NCI-H187 (cell line): ENCODE measurements at regions not wholly inside any gene's neighbourhood (a gene's known extent, or its start where the extent isn't known, plus 50 kb on each side); places are given as distances from the start of the nearest gene placed in this dataset.

Experiments
- DNase-seq, 2 experiments: peaks; one replicate each; lab custom pipeline; 2025; lab: John Stamatoyannopoulos, UW

- DNase-seq = no peak
Observed at GRCh38 chr9:80550181-80550580, 978.4 kb downstream of the TLE4 start.

- no peak for DNase-seq
Observed at GRCh38 chr9:80547613-80548012, 975.8 kb downstream of the TLE4 start.

GRCh38 chr9:80540387-80540786, 968.6 kb downstream of the TLE4 start:
- no peak for DNase-seq

GRCh38 chr9:80538976-80539375, 967.2 kb downstream of the TLE4 start:
- DNase-seq = no peak

- no peak for DNase-seq
Observed at GRCh38 chr9:80522465-80522864, 950.7 kb downstream of the TLE4 start.

- no peak for DNase-seq
Observed at GRCh38 chr9:80521151-80521550, 949.4 kb downstream of the TLE4 start.

- DNase-seq = no peak
Observed at GRCh38 chr9:80520231-80520630, 948.5 kb downstream of the TLE4 start.

GRCh38 chr9:80518441-80518840, 946.7 kb downstream of the TLE4 start:
- no peak for DNase-seq

GRCh38 chr9:80516679-80517078, 944.9 kb downstream of the TLE4 start:
- no peak for DNase-seq

GRCh38 chr9:80509358-80509757, 937.6 kb downstream of the TLE4 start:
- DNase-seq = no peak

- no peak for DNase-seq
Observed at GRCh38 chr9:80507611-80508010, 935.8 kb downstream of the TLE4 start.

GRCh38 chr9:80504601-80505230, 933.0 kb downstream of the TLE4 start:
- no peak for DNase-seq

GRCh38 chr9:80503671-80504281, 932.0 kb downstream of the TLE4 start:
- DNase-seq = no peak

GRCh38 chr9:80502306-80502705, 930.5 kb downstream of the TLE4 start:
- DNase-seq = no peak

- DNase-seq = no peak
Observed at GRCh38 chr9:80501635-80502034, 929.9 kb downstream of the TLE4 start.

- DNase-seq = no peak
Observed at GRCh38 chr9:80500300-80500699, 928.5 kb downstream of the TLE4 start.

- no peak for DNase-seq
Observed at GRCh38 chr9:80498001-80498555, 926.3 kb downstream of the TLE4 start.

GRCh38 chr9:80496901-80497556, 925.3 kb downstream of the TLE4 start:
- DNase-seq = no peak

GRCh38 chr9:80493258-80493657, 921.5 kb downstream of the TLE4 start:
- DNase-seq = no peak

GRCh38 chr9:80492221-80492620, 920.5 kb downstream of the TLE4 start:
- DNase-seq = no peak

- DNase-seq = no peak
Observed at GRCh38 chr9:80491086-80491696, 919.4 kb downstream of the TLE4 start.

GRCh38 chr9:80489329-80489728, 917.6 kb downstream of the TLE4 start:
- no peak for DNase-seq
